Fibroblast of mammary gland (primary cell): ENCODE measurements at regions not wholly inside any gene's neighbourhood (a gene's known extent, or its start where the extent isn't known, plus 50 kb on each side); places are given as distances from the start of the nearest gene placed in this dataset.

ENCODE experiments used
- DNase-seq: peaks from one replicate; pipeline ENCODE4 v3.0.0-alpha.2; 2010; ENCODE audit warnings: low read depth
- H3K4me3 ChIP-seq: 2 replicates; pipeline ENCODE4 v1.5.1; 2011; ENCODE audit warnings: low read depth, mild to moderate bottlenecking, low read length, moderate library complexity; ENCODE audit not compliant: control insufficient read depth
- CTCF ChIP-seq: conservative IDR thresholded peaks from 2 replicates; pipeline ENCODE4 v1.5.1; 2011; ENCODE audit warnings: low read depth, low read length, inconsistent platforms; ENCODE audit not compliant: control insufficient read depth, insufficient read depth

GRCh38 chr1:185375583-185375982, 58.5 kb upstream of the IVNS1ABP start:
- no peak overlapping the region for H3K4me3 ChIP-seq
- no peak for TF ChIP-seq CTCF
- peak; percentile 19 for DNase-seq

- TF ChIP-seq CTCF: no peak
- DNase-seq: peak; percentile 38
- no peak overlapping the region for H3K4me3 ChIP-seq
Measured at GRCh38 chr1:185373813-185374529, 56.9 kb upstream of the IVNS1ABP start.

DNA sequence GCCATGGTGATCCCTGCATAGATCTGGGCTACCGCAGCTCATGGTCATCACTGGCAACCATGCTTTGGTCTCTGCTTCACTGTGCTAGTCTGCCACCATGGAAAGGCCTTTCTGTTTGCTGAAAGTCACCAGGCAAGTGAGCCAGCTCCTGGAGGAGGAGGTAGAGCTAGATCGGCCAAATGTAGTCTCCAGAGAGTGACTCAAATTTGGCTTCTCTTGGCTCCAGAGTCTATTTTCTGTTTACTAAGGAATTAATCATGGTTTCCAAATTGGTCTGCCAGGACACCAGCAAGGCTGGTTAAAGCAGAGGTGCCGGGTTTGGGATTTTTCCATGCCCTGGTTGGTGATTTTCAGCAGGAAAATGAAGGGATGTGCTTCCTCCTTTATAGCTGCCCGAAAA, 52.7 kb upstream of the IVNS1ABP start:
- peak; percentile 70 for DNase-seq
- no peak overlapping the region for H3K4me3 ChIP-seq
- no peak for TF ChIP-seq CTCF

DNA sequence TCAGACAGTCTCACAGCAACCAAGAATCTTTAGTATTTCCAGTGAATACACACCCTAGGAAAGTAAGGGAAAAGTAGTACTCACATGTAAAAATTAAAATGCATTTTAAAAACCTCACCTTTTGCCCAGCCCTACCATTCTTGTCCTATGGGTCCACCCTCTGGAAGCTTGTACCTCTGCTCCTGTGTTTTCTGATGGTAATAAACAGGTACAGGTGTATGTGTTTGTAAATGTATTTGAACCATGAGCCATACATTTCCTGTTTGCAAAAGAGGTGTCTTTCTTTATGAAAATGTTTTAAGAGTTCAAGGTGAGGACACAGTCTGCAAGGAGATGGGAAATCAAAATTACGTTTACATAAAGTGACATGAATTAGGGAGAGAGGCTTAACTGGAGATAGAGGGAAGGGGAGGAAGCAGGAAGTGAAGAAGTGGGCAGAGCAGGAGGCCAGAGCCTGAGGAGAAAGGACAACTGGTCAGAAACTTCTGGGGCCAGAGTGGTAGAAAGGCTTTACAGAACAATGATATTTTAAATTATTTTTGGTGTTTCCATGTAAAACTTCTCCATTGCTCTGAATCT, 52.0 kb upstream of the IVNS1ABP start:
- no peak for TF ChIP-seq CTCF
- no peak for DNase-seq
- no peak overlapping the region for H3K4me3 ChIP-seq

GRCh38 chr1:185368313-185368855, 51.3 kb upstream of the IVNS1ABP start:
- DNase-seq: no peak
- no peak for TF ChIP-seq CTCF
- no peak overlapping the region for H3K4me3 ChIP-seq

DNA sequence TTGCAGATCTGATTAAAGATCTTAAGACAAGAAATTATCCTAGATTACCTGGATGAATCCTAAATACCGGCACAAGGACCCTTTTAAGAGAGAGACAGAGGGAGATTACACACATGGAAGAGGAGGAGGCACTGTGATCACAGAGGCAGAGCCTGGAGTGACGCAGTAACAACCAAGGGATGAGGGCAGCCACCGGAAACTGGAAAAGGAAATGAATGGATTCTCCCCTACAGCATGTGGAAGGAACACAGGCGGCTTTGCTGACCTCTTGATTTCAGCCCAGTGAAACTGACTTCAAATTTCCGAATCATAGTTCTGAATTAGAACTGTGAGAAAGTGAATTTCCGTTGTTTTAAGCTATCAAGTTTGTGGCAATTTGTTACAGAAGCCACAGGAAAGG, 50.2 kb upstream of the IVNS1ABP start:
- DNase-seq: peak; percentile 30
- no peak for TF ChIP-seq CTCF
- H3K4me3 ChIP-seq: no peak overlapping the region
